Vagina (tissue), 2 donors: ENCODE measurements at regions not wholly inside any gene's neighbourhood (a gene's known extent, or its start where the extent isn't known, plus 50 kb on each side); places are given as distances from the start of the nearest gene placed in this dataset.
A peak's percentile ranks its signal among the peaks of the same experiment; 100 is the strongest.

Experiments
- DNase-seq, 2 donors: peaks; one replicate each; pipeline ENCODE4 v3.0.0-alpha.2; 2017; ENCODE audit errors: extremely low spot score in 2 of 2
- H3K27ac ChIP-seq: fragments of 200-600 bp; sonication (generic); one replicate; pipeline ENCODE4 v1.5.1; 2019
- H3K27me3 ChIP-seq: fragments of 200-600 bp; sonication (generic); one replicate; pipeline ENCODE4 v1.5.1; 2019
- H3K36me3 ChIP-seq, 2 donors: fragments of 200-600 bp; sonication (generic); one replicate each; pipeline ENCODE4 v1.5.1; 2017 to 2019
- H3K4me1 ChIP-seq: fragments of 200-600 bp; sonication (generic); one replicate; pipeline ENCODE4 v1.5.1; 2019
- H3K4me3 ChIP-seq, 2 donors: fragments of 200-600 bp; sonication (generic); 1 replicate in 1 of 2; 2 replicates in 1 of 2; pipeline ENCODE4 v1.5.1; 2016 to 2019
- H3K9me3 ChIP-seq: fragments of 200-600 bp; sonication (generic); one replicate; pipeline ENCODE4 v1.5.1; 2019
- CTCF ChIP-seq, 3 experiments: fragments of 450-650 bp in 2 of 3; fragments of 200-600 bp in 1 of 3; sonication (generic) in 1 of 3; IDR thresholded peaks; one replicate each; pipeline ENCODE4 v1.5.1; 2017 to 2019; ENCODE audit warnings: antibody characterized with exemption in 3 of 3, mild to moderate bottlenecking in 2 of 3, moderate library complexity in 2 of 3
- POLR2A ChIP-seq, 2 donors: fragments of 450-650 bp; IDR thresholded peaks; one replicate each; pipeline ENCODE4 v1.6.1; 2017; ENCODE audit warnings: antibody characterized with exemption in 2 of 2, mild to moderate bottlenecking in 2 of 2, moderate library complexity in 2 of 2
- POLR2AphosphoS5 ChIP-seq, 2 donors: sonication (generic); formaldehyde crosslinking; IDR thresholded peaks; one replicate each; pipeline ENCODE4 v1.9.0; 2017; ENCODE audit warnings: antibody characterized with exemption in 2 of 2, mild to moderate bottlenecking in 2 of 2, low read depth in 1 of 2; ENCODE audit not compliant: insufficient read depth in 1 of 2
- intact Hi-C: fragments of 100-400 bp; cut with DNase I; formaldehyde crosslinking; loops from one replicate; pipeline ENCODE4 v1.15.1; 2023

DNA sequence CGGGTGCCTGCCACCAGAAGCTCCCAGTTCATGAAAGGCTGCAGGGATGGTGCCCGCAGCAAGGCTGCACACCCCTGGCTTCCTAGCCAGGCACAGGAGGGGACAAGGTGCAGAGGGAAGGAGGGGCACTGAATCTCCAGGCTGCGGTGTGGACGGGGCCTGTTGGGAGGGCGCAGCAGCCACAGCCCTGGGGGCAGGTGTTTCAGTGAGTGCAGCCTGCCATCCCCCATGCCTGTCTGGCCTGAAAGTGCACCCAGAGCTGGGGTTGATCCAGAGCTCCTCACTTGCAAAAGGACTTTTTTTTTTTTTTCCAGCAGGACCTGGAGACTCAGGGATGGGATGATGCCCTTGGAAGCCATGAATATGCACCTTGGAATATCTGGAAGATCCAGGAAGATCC lies 153.7 kb upstream of the C1orf174 start:
- intact Hi-C loops, result no loop called here
- Histone ChIP-seq H3K27ac (no peak overlapping the region), H3K9me3 (no peaks in the 10 kb centered on the region), H3K36me3 (no peaks in the 10 kb centered on the region), H3K27me3 (no peaks in the 10 kb centered on the region), H3K4me1 (no peaks in the 10 kb centered on the region), H3K4me3 (no peak overlapping the region)
- TF ChIP-seq POLR2AphosphoS5 (IDR thresholded peaks at IDR 0.05; ENCODE audit: insufficient read depth in 1 of 2, low read depth in 1 of 2) (no peak), CTCF (IDR thresholded peaks at IDR 0.05) (no peak), POLR2A (IDR thresholded peaks at IDR 0.05) (no peak)
- peak; percentile 42 to 92 for DNase-seq

- H3K9me3 ChIP-seq, result no peaks in the 10 kb centered on the region
- H3K27ac ChIP-seq, result no peak overlapping the region
- no peak for DNase-seq
- no peaks in the 10 kb centered on the region for H3K36me3 ChIP-seq
- no peaks in the 10 kb centered on the region for H3K27me3 ChIP-seq
- no peak overlapping the region for H3K4me3 ChIP-seq
- H3K4me1 ChIP-seq, result no peaks in the 10 kb centered on the region
- intact Hi-C loops, result no loop called here
- TF ChIP-seq POLR2A (IDR thresholded peaks at IDR 0.05), result no peak
- TF ChIP-seq CTCF (IDR thresholded peaks at IDR 0.05), result no peak
- no peak for TF ChIP-seq POLR2AphosphoS5 (IDR thresholded peaks at IDR 0.05; ENCODE audit: insufficient read depth in 1 of 2, low read depth in 1 of 2)
Observed at GRCh38 chr1:4055294-4055967, 155.4 kb upstream of the C1orf174 start.

DNA sequence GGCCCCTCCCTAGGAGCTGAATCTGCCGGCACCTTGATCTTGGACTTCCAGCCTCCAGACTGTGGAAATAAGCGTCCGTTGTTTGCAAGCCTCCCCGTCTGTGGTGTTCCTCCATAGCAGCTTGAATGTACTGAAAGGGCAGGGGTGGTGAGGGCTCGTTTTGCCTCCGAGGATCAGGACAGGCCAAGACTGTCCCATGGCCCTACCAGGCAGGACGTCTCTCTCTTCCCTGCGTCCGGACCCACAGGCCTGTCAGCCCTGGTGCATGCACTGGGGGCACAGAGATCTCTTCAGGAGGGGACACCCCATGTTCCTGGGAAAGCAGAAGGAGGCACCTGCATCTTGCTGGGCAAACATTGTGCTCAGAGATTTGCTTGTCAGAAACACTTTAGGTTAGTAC lies 156.3 kb upstream of the C1orf174 start:
- no peak overlapping the region for H3K27ac ChIP-seq
- intact Hi-C loops, result no loop called here
- H3K4me1 ChIP-seq, result no peaks in the 10 kb centered on the region
- H3K9me3 ChIP-seq, result no peaks in the 10 kb centered on the region
- DNase-seq, result peak in 1 of 2 donors; percentile 65
- no peaks in the 10 kb centered on the region for H3K27me3 ChIP-seq
- TF ChIP-seq POLR2AphosphoS5 (IDR thresholded peaks at IDR 0.05; ENCODE audit: insufficient read depth in 1 of 2, low read depth in 1 of 2) (no peak), POLR2A (IDR thresholded peaks at IDR 0.05) (no peak), CTCF (IDR thresholded peaks at IDR 0.05) (no peak)
- no peaks in the 10 kb centered on the region for H3K36me3 ChIP-seq
- H3K4me3 ChIP-seq, result no peak overlapping the region

DNA sequence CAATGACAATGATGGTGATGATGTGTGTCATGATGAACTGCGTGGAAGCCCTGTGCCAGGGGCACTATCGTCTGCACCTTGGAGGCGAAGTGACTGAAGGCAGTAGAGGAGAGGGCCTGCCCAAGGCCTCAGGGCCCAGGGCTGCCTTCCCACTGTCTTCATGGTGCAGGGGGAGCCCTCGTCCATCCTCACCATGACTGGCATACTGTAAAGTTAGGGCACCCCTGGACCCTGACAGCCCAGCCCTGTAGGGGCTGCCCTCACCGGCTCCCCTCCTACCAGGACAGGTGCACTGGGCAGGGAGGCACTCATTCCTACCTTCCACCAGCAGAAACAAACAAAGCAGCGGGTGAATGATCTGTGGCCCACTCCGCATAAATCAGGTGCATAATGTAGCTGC lies 156.9 kb upstream of the C1orf174 start:
- Histone ChIP-seq H3K27me3 (no peaks in the 10 kb centered on the region), H3K9me3 (no peaks in the 10 kb centered on the region), H3K27ac (no peak overlapping the region), H3K4me1 (no peaks in the 10 kb centered on the region), H3K4me3 (no peak overlapping the region), H3K36me3 (no peaks in the 10 kb centered on the region)
- TF ChIP-seq POLR2A (IDR thresholded peaks at IDR 0.05), result no peak
- TF ChIP-seq POLR2AphosphoS5 (IDR thresholded peaks at IDR 0.05; ENCODE audit: insufficient read depth in 1 of 2, low read depth in 1 of 2), result no peak
- TF ChIP-seq CTCF (IDR thresholded peaks at IDR 0.05), result no peak
- intact Hi-C loops, result no loop called here
- DNase-seq, result no peak

- Histone ChIP-seq H3K9me3 (no peaks in the 10 kb centered on the region), H3K4me3 (no peak overlapping the region), H3K27ac (no peak overlapping the region), H3K36me3 (no peaks in the 10 kb centered on the region), H3K27me3 (no peaks in the 10 kb centered on the region), H3K4me1 (no peaks in the 10 kb centered on the region)
- no peak for TF ChIP-seq POLR2A (IDR thresholded peaks at IDR 0.05)
- TF ChIP-seq POLR2AphosphoS5 (IDR thresholded peaks at IDR 0.05; ENCODE audit: insufficient read depth in 1 of 2, low read depth in 1 of 2), result no peak
- TF ChIP-seq CTCF (IDR thresholded peaks at IDR 0.05), result no peak
- intact Hi-C loops, result no loop called here
- peak in 1 of 2 donors; percentile 52 for DNase-seq
Observed at GRCh38 chr1:4057603-4058002, 157.5 kb upstream of the C1orf174 start.
